ENCODE measurements at regions not wholly inside any gene's neighbourhood (a gene's known extent, or its start where the extent isn't known, plus 50 kb on each side); places are given as distances from the start of the nearest gene placed in this dataset.

GRCh38 chr7:13188922-13189321 is 501.5 kb downstream of the ARL4A start:
- DNase-seq, result no peak
- H3K27me3 ChIP-seq, result no peaks in the 10 kb centered on the region
- H3K36me3 ChIP-seq, result no peaks in the 10 kb centered on the region
- H3K4me1 ChIP-seq, result no peaks in the 10 kb centered on the region
- H3K4me3 ChIP-seq, result no peak overlapping the region
- intact Hi-C loops (cut with DNase I; ENCODE audit: low total_unique reads), result no loop called here
- TF ChIP-seq CTCF (IDR thresholded peaks at IDR 0.05), result no peak
- H3K9me3 ChIP-seq, result no peaks in the 10 kb centered on the region
- no peak overlapping the region for H3K27ac ChIP-seq

- intact Hi-C loops (cut with DNase I; ENCODE audit: low total_unique reads), result no loop called here
- no peak for TF ChIP-seq CTCF (IDR thresholded peaks at IDR 0.05)
- Histone ChIP-seq H3K4me1 (no peaks in the 10 kb centered on the region), H3K27ac (no peak overlapping the region), H3K36me3 (no peaks in the 10 kb centered on the region), H3K4me3 (no peak overlapping the region), H3K9me3 (no peaks in the 10 kb centered on the region), H3K27me3 (no peaks in the 10 kb centered on the region)
- no peak for DNase-seq
These were observed 502.2 kb downstream of the ARL4A start for GRCh38 chr7:13189668-13190067.

GRCh38 chr7:13197501-13197900 is 510.1 kb downstream of the ARL4A start:
- Histone ChIP-seq H3K27ac (no peak overlapping the region), H3K9me3 (no peaks in the 10 kb centered on the region), H3K36me3 (no peaks in the 10 kb centered on the region), H3K27me3 (no peaks in the 10 kb centered on the region), H3K4me1 (no peaks in the 10 kb centered on the region), H3K4me3 (no peak overlapping the region)
- TF ChIP-seq CTCF (IDR thresholded peaks at IDR 0.05), result no peak
- DNase-seq, result no peak
- intact Hi-C loops (cut with DNase I; ENCODE audit: low total_unique reads), result no loop called here

- no peak for DNase-seq
- H3K36me3 ChIP-seq, result no peaks in the 10 kb centered on the region
- H3K27ac ChIP-seq, result no peak overlapping the region
- intact Hi-C loops (cut with DNase I; ENCODE audit: low total_unique reads), result no loop called here
- TF ChIP-seq CTCF (IDR thresholded peaks at IDR 0.05), result no peak
- no peaks in the 10 kb centered on the region for H3K27me3 ChIP-seq
- no peaks in the 10 kb centered on the region for H3K4me1 ChIP-seq
- no peak overlapping the region for H3K4me3 ChIP-seq
- H3K9me3 ChIP-seq, result no peaks in the 10 kb centered on the region
These were observed 510.6 kb downstream of the ARL4A start for GRCh38 chr7:13198036-13198435.

GRCh38 chr7:13198727-13199126 is 511.3 kb downstream of the ARL4A start:
- Histone ChIP-seq H3K4me3 (no peak overlapping the region), H3K4me1 (no peaks in the 10 kb centered on the region), H3K36me3 (no peaks in the 10 kb centered on the region), H3K27ac (no peak overlapping the region), H3K27me3 (no peaks in the 10 kb centered on the region), H3K9me3 (no peaks in the 10 kb centered on the region)
- no peak for DNase-seq
- TF ChIP-seq CTCF (IDR thresholded peaks at IDR 0.05), result no peak
- intact Hi-C loops (cut with DNase I; ENCODE audit: low total_unique reads), result no loop called here

GRCh38 chr7:13201628-13202027 is 514.2 kb downstream of the ARL4A start:
- H3K4me1 ChIP-seq, result no peaks in the 10 kb centered on the region

More at GRCh38 chr7:13201628-13202027, 514.2 kb downstream of the ARL4A start:
- Histone ChIP-seq H3K4me3 (no peak overlapping the region), H3K9me3 (no peaks in the 10 kb centered on the region), H3K36me3 (no peaks in the 10 kb centered on the region), H3K27me3 (no peaks in the 10 kb centered on the region), H3K27ac (no peak overlapping the region)
- no peak for TF ChIP-seq CTCF (IDR thresholded peaks at IDR 0.05)
- intact Hi-C loops (cut with DNase I; ENCODE audit: low total_unique reads), result no loop called here
- DNase-seq, result no peak
